ENCODE measurements at regions not wholly inside any gene's neighbourhood (a gene's known extent, or its start where the extent isn't known, plus 50 kb on each side); places are given as distances from the start of the nearest gene placed in this dataset.

GRCh38 chr2:16333681-16334080 lies 332.0 kb downstream of the CYRIA start:
- DNase-seq (ENCODE audit: low spot score) = no peak

GRCh38 chr2:16332681-16333557 lies 332.7 kb downstream of the CYRIA start:
- no peak for DNase-seq (ENCODE audit: low spot score)

- no peak for DNase-seq (ENCODE audit: low spot score)
Observed at GRCh38 chr2:16331772-16332171, 333.9 kb downstream of the CYRIA start.

- DNase-seq (ENCODE audit: low spot score) = no peak
Observed at GRCh38 chr2:16330982-16331381, 334.7 kb downstream of the CYRIA start.

- no peak for DNase-seq (ENCODE audit: low spot score)
Observed at GRCh38 chr2:16330571-16330970, 335.1 kb downstream of the CYRIA start.

GRCh38 chr2:16330012-16330411 lies 335.6 kb downstream of the CYRIA start:
- DNase-seq (ENCODE audit: low spot score) = no peak

GRCh38 chr2:16329421-16329820 lies 336.2 kb downstream of the CYRIA start:
- no peak for DNase-seq (ENCODE audit: low spot score)

- no peak for DNase-seq (ENCODE audit: low spot score)
Observed at GRCh38 chr2:16328521-16329190, 337.0 kb downstream of the CYRIA start.

- DNase-seq (ENCODE audit: low spot score) = no peak
Observed at GRCh38 chr2:16327326-16327725, 338.3 kb downstream of the CYRIA start.

GRCh38 chr2:16326711-16327300 lies 338.8 kb downstream of the CYRIA start:
- no peak for DNase-seq (ENCODE audit: low spot score)

- DNase-seq (ENCODE audit: low spot score) = no peak
Observed at GRCh38 chr2:16325976-16326510, 339.6 kb downstream of the CYRIA start.

- DNase-seq (ENCODE audit: low spot score) = peak; percentile 16
Observed at GRCh38 chr2:16325016-16325975, 340.3 kb downstream of the CYRIA start.

GRCh38 chr2:16324544-16324937 lies 341.1 kb downstream of the CYRIA start:
- DNase-seq (ENCODE audit: low spot score) = no peak

GRCh38 chr2:16323551-16324543 lies 341.8 kb downstream of the CYRIA start:
- peak; percentile 31 for DNase-seq (ENCODE audit: low spot score)

- DNase-seq (ENCODE audit: low spot score) = no peak
Observed at GRCh38 chr2:16323126-16323520, 342.5 kb downstream of the CYRIA start.

GRCh38 chr2:16322308-16323125 lies 343.1 kb downstream of the CYRIA start:
- no peak for DNase-seq (ENCODE audit: low spot score)

- peak; percentile 85 for DNase-seq (ENCODE audit: low spot score)
Observed at GRCh38 chr2:16321872-16322271, 343.8 kb downstream of the CYRIA start.

- DNase-seq (ENCODE audit: low spot score) = peak; percentile 15
Observed at GRCh38 chr2:16321256-16321655, 344.4 kb downstream of the CYRIA start.

- peak; percentile 93 for DNase-seq (ENCODE audit: low spot score)
Observed at GRCh38 chr2:16320716-16321115, 344.9 kb downstream of the CYRIA start.
